GM23338 (cell line): ENCODE measurements at regions not wholly inside any gene's neighbourhood (a gene's known extent, or its start where the extent isn't known, plus 50 kb on each side); places are given as distances from the start of the nearest gene placed in this dataset.

ENCODE experiments used
- ATAC-seq: fragments of 200-7000 bp; cut with Tn5 transposase; 3 replicates; pipeline ENCODE4 v1.9.1; 2020
- DNase-seq: peaks from one replicate; pipeline ENCODE4 v3.0.0-alpha.2; 2015; ENCODE audit warnings: low spot score
- H2AFZ ChIP-seq: fragments of 200-600 bp; sonication (generic); 2 replicates; pipeline ENCODE4 v1.8.0; 2016; ENCODE audit warnings: antibody characterized with exemption, mild to moderate bottlenecking, moderate library complexity
- H3F3A ChIP-seq: fragments of 200-600 bp; sonication (generic); replicated peaks from 2 replicates; pipeline ENCODE4 v1.8.0; 2017; ENCODE audit warnings: antibody characterized with exemption, mixed run types, low read depth
- H3K27ac ChIP-seq: fragments of 200-600 bp; sonication (generic); 2 replicates; pipeline ENCODE4 v1.6.1; 2016; ENCODE audit warnings: low read depth
- H3K27me3 ChIP-seq: fragments of 200-600 bp; sonication (generic); 2 replicates; pipeline ENCODE4 v1.8.0; 2016; ENCODE audit warnings: mild to moderate bottlenecking, mixed run types, moderate library complexity; ENCODE audit not compliant: insufficient read depth
- H3K36me3 ChIP-seq: fragments of 200-600 bp; sonication (generic); 2 replicates; pipeline ENCODE4 v1.8.0; 2016; ENCODE audit warnings: mild to moderate bottlenecking; ENCODE audit not compliant: insufficient read depth
- H3K4me1 ChIP-seq: fragments of 200-600 bp; sonication (generic); 2 replicates; pipeline ENCODE4 v1.8.0; 2016; ENCODE audit warnings: mild to moderate bottlenecking, moderate library complexity; ENCODE audit not compliant: insufficient read depth
- H3K4me2 ChIP-seq: fragments of 200-600 bp; sonication (generic); 2 replicates; pipeline ENCODE4 v1.7.1; 2017; ENCODE audit warnings: mixed run types
- H3K4me3 ChIP-seq: fragments of 200-600 bp; sonication (generic); 2 replicates; pipeline ENCODE4 v1.6.1; 2016; ENCODE audit warnings: mixed run types
- H3K79me2 ChIP-seq: fragments of 200-600 bp; sonication (generic); replicated peaks from 2 replicates; pipeline ENCODE4 v1.8.0; 2017; ENCODE audit warnings: mild to moderate bottlenecking; ENCODE audit not compliant: insufficient read depth
- H3K9me2 ChIP-seq: fragments of 200-600 bp; sonication (generic); 2 replicates; pipeline ENCODE4 v1.8.0; 2017; ENCODE audit not compliant: insufficient read depth
- H4K20me1 ChIP-seq: fragments of 200-600 bp; sonication (generic); replicated peaks from 2 replicates; pipeline ENCODE4 v1.8.0; 2017; ENCODE audit warnings: mild to moderate bottlenecking; ENCODE audit not compliant: insufficient read depth
- H3K27ac Mint-ChIP-seq: 2 replicates; pipeline ENCODE4 v1.8.0; 2020; ENCODE audit warnings: inconsistent platforms, mild to moderate bottlenecking, moderate library complexity, mixed read lengths
- H3K27me3 Mint-ChIP-seq: 3 replicates; pipeline ENCODE4 v1.8.0; 2022; ENCODE audit warnings: low read depth, mild to moderate bottlenecking, moderate library complexity, mixed read lengths, inconsistent platforms; ENCODE audit not compliant: insufficient read depth, poor library complexity
- H3K36me3 Mint-ChIP-seq: 3 replicates; pipeline ENCODE4 v1.8.0; 2021; ENCODE audit warnings: low read depth, mild to moderate bottlenecking, inconsistent platforms, moderate library complexity, mixed read lengths
- H3K4me1 Mint-ChIP-seq: 3 replicates; pipeline ENCODE4 v1.8.0; 2020; ENCODE audit warnings: mild to moderate bottlenecking, inconsistent platforms, mixed read lengths
- H3K4me3 Mint-ChIP-seq: 3 replicates; pipeline ENCODE4 v1.8.0; 2021; ENCODE audit warnings: moderate library complexity, mild to moderate bottlenecking, inconsistent platforms, mixed read lengths
- H3K9me3 Mint-ChIP-seq: 3 replicates; pipeline ENCODE4 v1.8.0; 2020; ENCODE audit warnings: moderate library complexity, mild to moderate bottlenecking, inconsistent platforms, mixed read lengths
- CTCF ChIP-seq, 2 experiments: fragments of 200-600 bp in 1 of 2; sonication (generic) in 1 of 2; conservative IDR thresholded peaks; 2 replicates each; pipeline versions ENCODE4 v1.5.1 to v1.6.1; 2016 to 2017; ENCODE audit warnings: antibody characterized with exemption in 2 of 2, low read depth in 2 of 2, mild to moderate bottlenecking in 2 of 2, moderate library complexity in 1 of 2
- ETS1 ChIP-seq: IDR thresholded peaks from 2 replicates; pipeline ENCODE4 v1.6.1; 2016; ENCODE audit warnings: antibody characterized with exemption
- EZH2 ChIP-seq: fragments of 200-600 bp; sonication (generic); IDR thresholded peaks from one replicate; pipeline ENCODE4 v1.8.0; 2017; ENCODE audit warnings: antibody characterized with exemption, mild to moderate bottlenecking, low read depth; ENCODE audit not compliant: unreplicated experiment
- JUNB ChIP-seq: IDR thresholded peaks from one replicate; pipeline ENCODE4 v1.6.1; 2016; ENCODE audit warnings: antibody characterized with exemption; ENCODE audit not compliant: unreplicated experiment
- NANOG ChIP-seq: IDR thresholded peaks from 2 replicates; pipeline ENCODE4 v1.6.1; 2016; ENCODE audit warnings: antibody characterized with exemption, borderline replicate concordance
- POLR2AphosphoS5 ChIP-seq: IDR thresholded peaks from 2 replicates; pipeline ENCODE4 v1.6.1; 2016; ENCODE audit warnings: antibody characterized with exemption, low read depth
- REST ChIP-seq: IDR thresholded peaks from one replicate; pipeline ENCODE4 v1.6.1; 2018; ENCODE audit warnings: antibody characterized with exemption; ENCODE audit not compliant: unreplicated experiment
- STAT1 ChIP-seq: IDR thresholded peaks from one replicate; pipeline ENCODE4 v1.6.1; 2016; ENCODE audit warnings: antibody characterized with exemption; ENCODE audit not compliant: unreplicated experiment
- ZNF331 ChIP-seq: fragments of 250-450 bp; sonication (Bioruptor Pico); IDR thresholded peaks from 2 replicates; pipeline ENCODE4 v1.5.0; 2020; ENCODE audit warnings: low read depth, mild to moderate bottlenecking, moderate library complexity
- ZNF462 ChIP-seq: fragments of 250-450 bp; sonication (Bioruptor Pico); IDR thresholded peaks from 2 replicates; pipeline ENCODE4 v1.5.0; 2020; ENCODE audit warnings: mild to moderate bottlenecking, moderate library complexity

GRCh38 chr4:181688872-181689271 is 554.3 kb upstream of the TENM3 start (continued):
- no peak for TF ChIP-seq ZNF462 (CRISPR knock-in tag)
- no peak for TF ChIP-seq POLR2AphosphoS5
- TF ChIP-seq STAT1 = no peak
- no peak for TF ChIP-seq ETS1

GRCh38 chr4:181690498-181690897 is 552.7 kb upstream of the TENM3 start:
- H3K36me3 ChIP-seq = no peaks in the 10 kb centered on the region
- H3K9me2 ChIP-seq = no peaks in the 10 kb centered on the region
- H4K20me1 ChIP-seq = no peaks in the 10 kb centered on the region
- H3F3A ChIP-seq = no peaks in the 10 kb centered on the region
- no peak overlapping the region for H3K4me3 ChIP-seq
- DNase-seq (no peak), ATAC-seq (no peak)
- peaks cover 28% of the 10 kb centered on the region for H3K4me1 Mint-ChIP-seq
- no peak overlapping the region for H2AFZ ChIP-seq
- no peaks in the 10 kb centered on the region for H3K27me3 ChIP-seq
- no peak overlapping the region for H3K4me2 ChIP-seq
- no peak overlapping the region for H3K4me3 Mint-ChIP-seq
- no peaks in the 10 kb centered on the region for H3K9me3 Mint-ChIP-seq
- H3K79me2 ChIP-seq = no peaks in the 10 kb centered on the region
- H3K4me1 ChIP-seq = peaks cover 21% of the 10 kb centered on the region
- H3K27ac Mint-ChIP-seq = no peak overlapping the region
- no peak overlapping the region for H3K27ac ChIP-seq
- H3K36me3 Mint-ChIP-seq = no peaks in the 10 kb centered on the region
- no peaks in the 10 kb centered on the region for H3K27me3 Mint-ChIP-seq
- TF ChIP-seq POLR2AphosphoS5 (no peak), ETS1 (no peak), ZNF331 (CRISPR knock-in tag) (no peak), EZH2 (no peak), JUNB (no peak), CTCF (conservative IDR thresholded peaks at IDR 0.05; ENCODE audit: low read depth in 2 of 2) (no peak), REST (no peak), NANOG (no peak)
